H1 (cell line): ENCODE measurements at regions not wholly inside any gene's neighbourhood (a gene's known extent, or its start where the extent isn't known, plus 50 kb on each side); places are given as distances from the start of the nearest gene placed in this dataset.

Source experiments
- GABPA ChIP-seq: IDR thresholded peaks from 2 replicates; pipeline ENCODE4 v1.6.1; 2011; ENCODE audit warnings: mild to moderate bottlenecking, low read length, moderate library complexity, borderline replicate concordance; ENCODE audit not compliant: insufficient read depth
- HDAC6 ChIP-seq: IDR thresholded peaks from one replicate; pipeline ENCODE4 v1.7.1; 2012; ENCODE audit warnings: low read depth, mild to moderate bottlenecking, inconsistent platforms, low read length, moderate library complexity
- RXRA ChIP-seq: IDR thresholded peaks from 2 replicates; pipeline ENCODE4 v1.6.1; 2011; ENCODE audit warnings: low read depth, mild to moderate bottlenecking, low read length, moderate library complexity; ENCODE audit not compliant: insufficient read depth
- TAF1 ChIP-seq: IDR thresholded peaks from 2 replicates; pipeline ENCODE4 v1.6.1; 2011; ENCODE audit warnings: mild to moderate bottlenecking, low read depth, low read length
- TBP ChIP-seq: IDR thresholded peaks from 2 replicates; pipeline ENCODE4 v1.6.1; 2011; ENCODE audit warnings: low read depth, low read length, improper control_type of control experiment
- YY1 ChIP-seq: IDR thresholded peaks from 2 replicates; pipeline ENCODE4 v1.6.1; 2011; ENCODE audit warnings: low read depth, mild to moderate bottlenecking, low read length
- TF ChIP-seq, protein P1 (sequence below): fragments of 300-600 bp; sonication (generic); IDR thresholded peaks from 2 replicates; pipeline ENCODE4 v1.7.1; 2012; ENCODE audit warnings: low read length, moderate library complexity, mild to moderate bottlenecking, inconsistent platforms; ENCODE audit not compliant: insufficient replicate concordance

DNA sequence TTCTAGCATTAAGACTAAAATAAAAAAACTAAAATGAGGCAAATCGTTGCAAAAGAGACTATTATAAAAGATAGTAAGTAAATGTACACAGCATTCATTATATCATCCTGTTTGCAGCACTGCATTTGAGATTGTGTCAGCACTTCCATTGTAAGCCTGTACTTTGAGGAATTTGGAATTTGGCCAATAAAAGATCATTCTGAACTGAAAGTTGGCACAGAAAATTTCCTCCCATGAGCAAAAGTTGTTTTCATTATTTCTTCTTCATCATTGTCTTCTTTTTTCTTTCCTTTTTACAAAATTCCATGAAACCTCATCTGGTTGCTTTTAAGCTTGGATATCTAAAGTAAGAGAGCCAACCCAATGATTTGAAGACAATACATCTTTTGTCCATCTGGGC, 199.3 kb upstream of the ADAMTSL1 start (continued):
- TF ChIP-seq TBP, result no peak
- TF ChIP-seq GABPA, result no peak
- TF ChIP-seq RXRA, result no peak
- no peak for TF ChIP-seq TAF1
- TF ChIP-seq, protein P1, sequence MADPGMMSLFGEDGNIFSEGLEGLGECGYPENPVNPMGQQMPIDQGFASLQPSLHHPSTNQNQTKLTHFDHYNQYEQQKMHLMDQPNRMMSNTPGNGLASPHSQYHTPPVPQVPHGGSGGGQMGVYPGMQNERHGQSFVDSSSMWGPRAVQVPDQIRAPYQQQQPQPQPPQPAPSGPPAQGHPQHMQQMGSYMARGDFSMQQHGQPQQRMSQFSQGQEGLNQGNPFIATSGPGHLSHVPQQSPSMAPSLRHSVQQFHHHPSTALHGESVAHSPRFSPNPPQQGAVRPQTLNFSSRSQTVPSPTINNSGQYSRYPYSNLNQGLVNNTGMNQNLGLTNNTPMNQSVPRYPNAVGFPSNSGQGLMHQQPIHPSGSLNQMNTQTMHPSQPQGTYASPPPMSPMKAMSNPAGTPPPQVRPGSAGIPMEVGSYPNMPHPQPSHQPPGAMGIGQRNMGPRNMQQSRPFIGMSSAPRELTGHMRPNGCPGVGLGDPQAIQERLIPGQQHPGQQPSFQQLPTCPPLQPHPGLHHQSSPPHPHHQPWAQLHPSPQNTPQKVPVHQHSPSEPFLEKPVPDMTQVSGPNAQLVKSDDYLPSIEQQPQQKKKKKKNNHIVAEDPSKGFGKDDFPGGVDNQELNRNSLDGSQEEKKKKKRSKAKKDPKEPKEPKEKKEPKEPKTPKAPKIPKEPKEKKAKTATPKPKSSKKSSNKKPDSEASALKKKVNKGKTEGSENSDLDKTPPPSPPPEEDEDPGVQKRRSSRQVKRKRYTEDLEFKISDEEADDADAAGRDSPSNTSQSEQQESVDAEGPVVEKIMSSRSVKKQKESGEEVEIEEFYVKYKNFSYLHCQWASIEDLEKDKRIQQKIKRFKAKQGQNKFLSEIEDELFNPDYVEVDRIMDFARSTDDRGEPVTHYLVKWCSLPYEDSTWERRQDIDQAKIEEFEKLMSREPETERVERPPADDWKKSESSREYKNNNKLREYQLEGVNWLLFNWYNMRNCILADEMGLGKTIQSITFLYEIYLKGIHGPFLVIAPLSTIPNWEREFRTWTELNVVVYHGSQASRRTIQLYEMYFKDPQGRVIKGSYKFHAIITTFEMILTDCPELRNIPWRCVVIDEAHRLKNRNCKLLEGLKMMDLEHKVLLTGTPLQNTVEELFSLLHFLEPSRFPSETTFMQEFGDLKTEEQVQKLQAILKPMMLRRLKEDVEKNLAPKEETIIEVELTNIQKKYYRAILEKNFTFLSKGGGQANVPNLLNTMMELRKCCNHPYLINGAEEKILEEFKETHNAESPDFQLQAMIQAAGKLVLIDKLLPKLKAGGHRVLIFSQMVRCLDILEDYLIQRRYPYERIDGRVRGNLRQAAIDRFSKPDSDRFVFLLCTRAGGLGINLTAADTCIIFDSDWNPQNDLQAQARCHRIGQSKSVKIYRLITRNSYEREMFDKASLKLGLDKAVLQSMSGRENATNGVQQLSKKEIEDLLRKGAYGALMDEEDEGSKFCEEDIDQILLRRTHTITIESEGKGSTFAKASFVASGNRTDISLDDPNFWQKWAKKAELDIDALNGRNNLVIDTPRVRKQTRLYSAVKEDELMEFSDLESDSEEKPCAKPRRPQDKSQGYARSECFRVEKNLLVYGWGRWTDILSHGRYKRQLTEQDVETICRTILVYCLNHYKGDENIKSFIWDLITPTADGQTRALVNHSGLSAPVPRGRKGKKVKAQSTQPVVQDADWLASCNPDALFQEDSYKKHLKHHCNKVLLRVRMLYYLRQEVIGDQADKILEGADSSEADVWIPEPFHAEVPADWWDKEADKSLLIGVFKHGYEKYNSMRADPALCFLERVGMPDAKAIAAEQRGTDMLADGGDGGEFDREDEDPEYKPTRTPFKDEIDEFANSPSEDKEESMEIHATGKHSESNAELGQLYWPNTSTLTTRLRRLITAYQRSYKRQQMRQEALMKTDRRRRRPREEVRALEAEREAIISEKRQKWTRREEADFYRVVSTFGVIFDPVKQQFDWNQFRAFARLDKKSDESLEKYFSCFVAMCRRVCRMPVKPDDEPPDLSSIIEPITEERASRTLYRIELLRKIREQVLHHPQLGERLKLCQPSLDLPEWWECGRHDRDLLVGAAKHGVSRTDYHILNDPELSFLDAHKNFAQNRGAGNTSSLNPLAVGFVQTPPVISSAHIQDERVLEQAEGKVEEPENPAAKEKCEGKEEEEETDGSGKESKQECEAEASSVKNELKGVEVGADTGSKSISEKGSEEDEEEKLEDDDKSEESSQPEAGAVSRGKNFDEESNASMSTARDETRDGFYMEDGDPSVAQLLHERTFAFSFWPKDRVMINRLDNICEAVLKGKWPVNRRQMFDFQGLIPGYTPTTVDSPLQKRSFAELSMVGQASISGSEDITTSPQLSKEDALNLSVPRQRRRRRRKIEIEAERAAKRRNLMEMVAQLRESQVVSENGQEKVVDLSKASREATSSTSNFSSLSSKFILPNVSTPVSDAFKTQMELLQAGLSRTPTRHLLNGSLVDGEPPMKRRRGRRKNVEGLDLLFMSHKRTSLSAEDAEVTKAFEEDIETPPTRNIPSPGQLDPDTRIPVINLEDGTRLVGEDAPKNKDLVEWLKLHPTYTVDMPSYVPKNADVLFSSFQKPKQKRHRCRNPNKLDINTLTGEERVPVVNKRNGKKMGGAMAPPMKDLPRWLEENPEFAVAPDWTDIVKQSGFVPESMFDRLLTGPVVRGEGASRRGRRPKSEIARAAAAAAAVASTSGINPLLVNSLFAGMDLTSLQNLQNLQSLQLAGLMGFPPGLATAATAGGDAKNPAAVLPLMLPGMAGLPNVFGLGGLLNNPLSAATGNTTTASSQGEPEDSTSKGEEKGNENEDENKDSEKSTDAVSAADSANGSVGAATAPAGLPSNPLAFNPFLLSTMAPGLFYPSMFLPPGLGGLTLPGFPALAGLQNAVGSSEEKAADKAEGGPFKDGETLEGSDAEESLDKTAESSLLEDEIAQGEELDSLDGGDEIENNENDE, result no peak
- no peak for TF ChIP-seq HDAC6
- no peak for TF ChIP-seq YY1
